GM12892 (cell line): ENCODE measurements at regions not wholly inside any gene's neighbourhood (a gene's known extent, or its start where the extent isn't known, plus 50 kb on each side); places are given as distances from the start of the nearest gene placed in this dataset.

ENCODE experiments used
- POLR2A ChIP-seq: IDR thresholded peaks from 2 replicates; pipeline ENCODE4 v1.6.1; 2011; ENCODE audit warnings: low read depth, low read length, control low read depth
- TAF1 ChIP-seq: IDR thresholded peaks from 2 replicates; pipeline ENCODE4 v1.6.1; 2011; ENCODE audit warnings: low read depth, mild to moderate bottlenecking, control low read depth, low read length, borderline replicate concordance

DNA sequence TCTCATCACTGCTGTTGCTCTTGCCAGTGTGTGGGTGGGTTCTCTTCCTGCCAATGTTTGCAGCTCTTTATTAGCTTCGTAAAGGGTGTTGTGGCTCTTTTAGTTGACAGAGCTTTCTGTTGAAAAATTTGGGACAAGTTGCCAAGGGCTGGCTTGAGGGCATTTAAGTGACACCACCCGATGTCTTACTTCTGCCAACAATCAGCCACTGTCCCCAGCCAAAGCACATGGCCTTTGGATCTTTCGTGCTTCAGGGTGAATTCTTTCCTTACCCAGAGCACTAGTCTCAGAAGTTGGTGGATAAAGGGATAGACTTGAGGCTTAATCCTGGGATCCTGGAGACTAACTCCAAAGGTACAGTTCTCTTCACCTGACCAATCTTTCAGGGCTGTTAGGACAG, 113.6 kb downstream of the SOX3 start:
- TF ChIP-seq POLR2A = no peak
- no peak for TF ChIP-seq TAF1
